ENCODE measurements at regions not wholly inside any gene's neighbourhood (a gene's known extent, or its start where the extent isn't known, plus 50 kb on each side); places are given as distances from the start of the nearest gene placed in this dataset.

- ChIA-PET POLR2A (no interaction called here), CTCF (interaction anchor here (1.0 kb wide), 1 partner anchor 54 kb away, joined by 3 read pairs; no protein-coding TSS in a partner anchor)
- no peak for DNase-seq
- H4K20me1 ChIP-seq (ENCODE audit: insufficient read depth), result no peaks in the 10 kb centered on the region
- no peaks in the 10 kb centered on the region; a peak in 1 of 4 replicates for H3K4me1 ChIP-seq (ENCODE audit: control insufficient read depth in 1 of 2, insufficient read depth in 2 of 2, low read depth in 1 of 2, low read length in 1 of 2)
- no peaks in the 10 kb centered on the region for H3K27me3 ChIP-seq (ENCODE audit: insufficient read depth)
- WGBS (ENCODE audit: low lambda C conversion rate), result 49% methylated on average over 5 of the region's 7 CpGs
- no peak overlapping the region for H2AFZ ChIP-seq (ENCODE audit: low read depth)
- no peak overlapping the region for H3K4me2 ChIP-seq
- H3K9me2 ChIP-seq, result no peaks in the 10 kb centered on the region
- H3K79me2 ChIP-seq (ENCODE audit: insufficient read depth), result no peaks in the 10 kb centered on the region
- no peak overlapping the region for H3K9ac ChIP-seq
- H3K4me3 ChIP-seq (ENCODE audit: low read depth in 2 of 2, low read length in 1 of 2), result no peak overlapping the region
- no peaks in the 10 kb centered on the region for H3K36me3 ChIP-seq (replicated peaks in 1 of 2; ENCODE audit: control insufficient read depth in 1 of 2, insufficient read depth in 2 of 2, low read length in 1 of 2)
- H3K9me3 ChIP-seq, result no peaks in the 10 kb centered on the region
- H3K27ac ChIP-seq (ENCODE audit: low read depth in 2 of 2, low read length in 1 of 2), result no peak overlapping the region
- TF ChIP-seq CHD2 (IDR thresholded peaks at IDR 0.05; ENCODE audit: low read length, partially characterized antibody), result no peak
- TF ChIP-seq MEF2A (IDR thresholded peaks at IDR 0.05; ENCODE audit: borderline replicate concordance, low read depth), result no peak
- no peak for TF ChIP-seq NFIC (IDR thresholded peaks at IDR 0.05; ENCODE audit: borderline replicate concordance)
- TF ChIP-seq TEAD4 (IDR thresholded peaks at IDR 0.05; ENCODE audit: borderline replicate concordance, insufficient read depth), result no peak
- TF ChIP-seq POLR2AphosphoS5 (IDR thresholded peaks at IDR 0.05; ENCODE audit: low read depth, low read length), result no peak
- TF ChIP-seq, protein P1, sequence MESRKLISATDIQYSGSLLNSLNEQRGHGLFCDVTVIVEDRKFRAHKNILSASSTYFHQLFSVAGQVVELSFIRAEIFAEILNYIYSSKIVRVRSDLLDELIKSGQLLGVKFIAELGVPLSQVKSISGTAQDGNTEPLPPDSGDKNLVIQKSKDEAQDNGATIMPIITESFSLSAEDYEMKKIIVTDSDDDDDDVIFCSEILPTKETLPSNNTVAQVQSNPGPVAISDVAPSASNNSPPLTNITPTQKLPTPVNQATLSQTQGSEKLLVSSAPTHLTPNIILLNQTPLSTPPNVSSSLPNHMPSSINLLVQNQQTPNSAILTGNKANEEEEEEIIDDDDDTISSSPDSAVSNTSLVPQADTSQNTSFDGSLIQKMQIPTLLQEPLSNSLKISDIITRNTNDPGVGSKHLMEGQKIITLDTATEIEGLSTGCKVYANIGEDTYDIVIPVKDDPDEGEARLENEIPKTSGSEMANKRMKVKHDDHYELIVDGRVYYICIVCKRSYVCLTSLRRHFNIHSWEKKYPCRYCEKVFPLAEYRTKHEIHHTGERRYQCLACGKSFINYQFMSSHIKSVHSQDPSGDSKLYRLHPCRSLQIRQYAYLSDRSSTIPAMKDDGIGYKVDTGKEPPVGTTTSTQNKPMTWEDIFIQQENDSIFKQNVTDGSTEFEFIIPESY (IDR thresholded peaks at IDR 0.05; ENCODE audit: borderline replicate concordance, low read depth), result no peak
- TF ChIP-seq MXI1 (IDR thresholded peaks at IDR 0.05; ENCODE audit: low read depth, low read length), result no peak
- no peak for TF ChIP-seq RXRA (IDR thresholded peaks at IDR 0.05; ENCODE audit: borderline replicate concordance, low read depth)
- no peak for TF ChIP-seq EP300 (IDR thresholded peaks at IDR 0.05; ENCODE audit: borderline replicate concordance in 1 of 2, low read depth in 1 of 2, low read length in 1 of 2)
- TF ChIP-seq, protein P2, sequence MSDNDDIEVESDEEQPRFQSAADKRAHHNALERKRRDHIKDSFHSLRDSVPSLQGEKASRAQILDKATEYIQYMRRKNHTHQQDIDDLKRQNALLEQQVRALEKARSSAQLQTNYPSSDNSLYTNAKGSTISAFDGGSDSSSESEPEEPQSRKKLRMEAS (IDR thresholded peaks at IDR 0.05; ENCODE audit: low read depth), result no peak
- no peak for TF ChIP-seq RAD21 (IDR thresholded peaks at IDR 0.05; ENCODE audit: low read length)
- no peak for TF ChIP-seq CTCF (IDR thresholded peaks at IDR 0.05)
- no peak for TF ChIP-seq TCF12 (IDR thresholded peaks at IDR 0.05)
- no peak for TF ChIP-seq NRF1 (IDR thresholded peaks at IDR 0.05; ENCODE audit: low read depth, low read length)
- no peak for TF ChIP-seq ELF1 (IDR thresholded peaks at IDR 0.05)
- no peak for TF ChIP-seq GATA2 (CRISPR knock-in tag; IDR thresholded peaks at IDR 0.05)
- no peak for TF ChIP-seq REST (IDR thresholded peaks at IDR 0.05; ENCODE audit: low read depth, low read length)
- TF ChIP-seq GABPA (IDR thresholded peaks at IDR 0.05; ENCODE audit: low read depth), result no peak
- no peaks in the 10 kb centered on the region for H3F3A ChIP-seq (replicated peaks; ENCODE audit: insufficient read depth)
Measured at GRCh38 chr2:104756118-104756517, 97.8 kb upstream of the POU3F3 start.
